OCI-LY3 (cell line): ENCODE measurements at regions not wholly inside any gene's neighbourhood (a gene's known extent, or its start where the extent isn't known, plus 50 kb on each side); places are given as distances from the start of the nearest gene placed in this dataset.

Experiments
- H2AFZ ChIP-seq: fragments of 200-600, 300-600 bp; shearing (Covaris generic); 2 replicates; pipeline ENCODE4 v1.6.0; 2014; ENCODE audit warnings: antibody characterized with exemption, low read depth, low read length
- H3K27ac ChIP-seq: fragments of 200-600, 300-600 bp; sonication (generic); 2 replicates; pipeline ENCODE4 v1.5.1; 2014; ENCODE audit warnings: mild to moderate bottlenecking, low read length, moderate library complexity, mixed read lengths
- H3K27me3 ChIP-seq: fragments of 200-600, 300-600 bp; sonication (generic); 2 replicates; pipeline ENCODE4 v1.6.1; 2014; ENCODE audit warnings: low read depth, low read length, mixed read lengths
- H3K36me3 ChIP-seq: fragments of 200-600, 300-600 bp; sonication (generic); replicated peaks from 2 replicates; pipeline ENCODE3; 2014; ENCODE audit warnings: low read depth, low read length, mixed read lengths
- H3K4me1 ChIP-seq: fragments of 300-600, 200-600 bp; sonication (generic); 2 replicates; pipeline ENCODE4 v1.6.1; 2014; ENCODE audit warnings: low read length, mixed read lengths
- H3K4me2 ChIP-seq: fragments of 200-600, 300-600 bp; sonication (generic); 2 replicates; pipeline ENCODE4 v1.6.1; 2014; ENCODE audit warnings: low read length, mixed read lengths
- H3K4me3 ChIP-seq: fragments of 300-600, 200-600 bp; sonication (generic); 2 replicates; pipeline ENCODE4 v1.5.1; 2014; ENCODE audit warnings: antibody characterized with exemption, mild to moderate bottlenecking, low read length, moderate library complexity
- H3K79me2 ChIP-seq: fragments of 300-600, 200-600 bp; shearing (Covaris generic); 2 replicates; pipeline ENCODE4 v1.6.1; 2014; ENCODE audit warnings: mild to moderate bottlenecking, low read length, mixed read lengths
- H3K9ac ChIP-seq: fragments of 300-600, 200-600 bp; shearing (Covaris generic); 2 replicates; pipeline ENCODE4 v1.6.0; 2014; ENCODE audit warnings: mild to moderate bottlenecking, low read length, moderate library complexity
- H3K9me3 ChIP-seq: fragments of 200-600, 300-600 bp; shearing (Covaris generic); 2 replicates; pipeline ENCODE4 v1.6.1; 2014; ENCODE audit warnings: low read length, mixed read lengths; ENCODE audit not compliant: insufficient read depth
- H4K20me1 ChIP-seq: fragments of 200-600, 300-600 bp; sonication (generic); 2 replicates; pipeline ENCODE4 v1.6.1; 2016; ENCODE audit warnings: low read length, mixed read lengths; ENCODE audit not compliant: insufficient read depth
- CTCF ChIP-seq: fragments of 200-600, 300-600 bp; sonication (generic); IDR thresholded peaks from 2 replicates; pipeline ENCODE4 v1.5.1; 2014; ENCODE audit warnings: antibody characterized with exemption, low read length, low read depth
- EZH2phosphoT487 ChIP-seq: fragments of 200-600 bp; shearing (Covaris generic); IDR thresholded peaks from 2 replicates; pipeline ENCODE4 v1.6.1; 2018; ENCODE audit warnings: antibody characterized with exemption, mixed run types, low read depth

GRCh38 chr3:6282918-6283317 is 578.0 kb upstream of the GRM7 start:
- H4K20me1 ChIP-seq, result no peaks in the 10 kb centered on the region
- H3K4me1 ChIP-seq, result peaks cover 9% of the 10 kb centered on the region
- no peak overlapping the region for H3K9ac ChIP-seq
- H3K79me2 ChIP-seq, result no peaks in the 10 kb centered on the region
- H3K36me3 ChIP-seq, result no peaks in the 10 kb centered on the region
- no peaks in the 10 kb centered on the region for H3K9me3 ChIP-seq
- TF ChIP-seq CTCF (no peak), EZH2phosphoT487 (no peak)
- no peaks in the 10 kb centered on the region for H3K27me3 ChIP-seq
- H3K27ac ChIP-seq, result no peak overlapping the region
- H2AFZ ChIP-seq, result no peak overlapping the region
- H3K4me2 ChIP-seq, result no peak overlapping the region
- H3K4me3 ChIP-seq, result no peak overlapping the region

GRCh38 chr3:6287088-6287875 is 573.6 kb upstream of the GRM7 start:
- no peaks in the 10 kb centered on the region for H3K4me1 ChIP-seq
- H3K4me2 ChIP-seq, result no peak overlapping the region
- H2AFZ ChIP-seq, result no peak overlapping the region
- TF ChIP-seq CTCF, result no peak
- TF ChIP-seq EZH2phosphoT487, result no peak
- no peak overlapping the region for H3K4me3 ChIP-seq
- no peak overlapping the region for H3K27ac ChIP-seq
- no peaks in the 10 kb centered on the region for H3K27me3 ChIP-seq
- H3K36me3 ChIP-seq, result no peaks in the 10 kb centered on the region
- H4K20me1 ChIP-seq, result no peaks in the 10 kb centered on the region
- no peaks in the 10 kb centered on the region for H3K9me3 ChIP-seq
- no peaks in the 10 kb centered on the region for H3K79me2 ChIP-seq
- H3K9ac ChIP-seq, result no peak overlapping the region

GRCh38 chr3:6301626-6302025 is 559.3 kb upstream of the GRM7 start:
- H3K4me1 ChIP-seq, result no peaks in the 10 kb centered on the region
- TF ChIP-seq EZH2phosphoT487, result no peak
- TF ChIP-seq CTCF, result no peak
- no peaks in the 10 kb centered on the region for H3K36me3 ChIP-seq
- no peaks in the 10 kb centered on the region for H3K9me3 ChIP-seq
- no peaks in the 10 kb centered on the region for H3K27me3 ChIP-seq
- no peaks in the 10 kb centered on the region for H4K20me1 ChIP-seq
- H3K4me2 ChIP-seq, result no peak overlapping the region
- no peak overlapping the region for H3K9ac ChIP-seq
- H3K27ac ChIP-seq, result no peak overlapping the region
- H2AFZ ChIP-seq, result no peak overlapping the region
- H3K79me2 ChIP-seq, result no peaks in the 10 kb centered on the region
- H3K4me3 ChIP-seq, result no peak overlapping the region

GRCh38 chr3:6315906-6316305 is 545.0 kb upstream of the GRM7 start:
- Histone ChIP-seq H3K9ac (no peak overlapping the region), H2AFZ (no peak overlapping the region), H3K79me2 (no peaks in the 10 kb centered on the region), H3K4me2 (no peak overlapping the region), H3K4me1 (no peaks in the 10 kb centered on the region), H3K4me3 (no peak overlapping the region), H4K20me1 (no peaks in the 10 kb centered on the region), H3K27me3 (no peaks in the 10 kb centered on the region), H3K36me3 (no peaks in the 10 kb centered on the region), H3K27ac (no peak overlapping the region), H3K9me3 (no peaks in the 10 kb centered on the region)
- no peak for TF ChIP-seq CTCF
- TF ChIP-seq EZH2phosphoT487, result no peak
